K562 (cell line): ENCODE measurements at regions not wholly inside any gene's neighbourhood (a gene's known extent, or its start where the extent isn't known, plus 50 kb on each side); places are given as distances from the start of the nearest gene placed in this dataset.

Experiments
- ATAC-seq: fragments of 200-7000 bp; cut with Tn5 transposase; 3 replicates; pipeline ENCODE4 v1.9.1; 2020; ENCODE audit warnings: moderate library complexity
- BruUV-seq: library from RNA; stranded (reverse); fragments of 400-500 nt; replicated peaks from 2 replicates; lab custom pipeline; 2021; lab: Mats Ljungman, UMichigan
- CTCF ChIA-PET: fragments of 300-600 bp; formaldehyde crosslinking; extraction: SDS; loops from one replicate; lab custom pipeline; 2021; ENCODE audit warnings: low intra/inter-chr PET ratio; lab: Yijun Ruan, JAX
- POLR2A ChIA-PET: fragments of 300-600, 350-650 bp; sonication (Branson Sonifier 250); formaldehyde crosslinking; extraction: SDS; loops from one replicate; lab custom pipeline; 2021; ENCODE audit warnings: antibody characterized with exemption, inconsistent platforms; lab: Yijun Ruan, JAX
- DNase-seq, 4 experiments: peaks; one replicate each; pipeline versions ENCODE4 v3.0.0 to v3.0.0-alpha.2; 2011 to 2018; ENCODE audit warnings: low spot score in 3 of 4, mixed read lengths in 3 of 4; ENCODE audit errors: extremely low read depth in 1 of 4
- FAIRE-seq: peaks from 2 replicates; lab custom pipeline; 2011; peaks lifted over from hg19 to GRCh38; lab: Jason Lieb, UNC
- H2AFZ ChIP-seq: 2 replicates; pipeline ENCODE4 v1.6.0; 2011; ENCODE audit warnings: low read depth, low read length, control low read depth, inconsistent platforms
- H3K27ac ChIP-seq: fragments of 200-600 bp; 3 replicates; pipeline ENCODE4 v1.8.0; 2011; ENCODE audit warnings: low read depth, mild to moderate bottlenecking, control low read depth, inconsistent platforms, low read length, moderate library complexity, mixed read lengths; ENCODE audit errors: extremely low read depth
- H3K27me3 ChIP-seq, 2 experiments: fragments of 300-600 bp in 1 of 2; 2 replicates in 1 of 2; 3 replicates in 1 of 2; pipeline versions ENCODE4 v1.6.0 to v1.8.0; 2011; ENCODE audit warnings: inconsistent platforms in 2 of 2, low read length in 2 of 2, mild to moderate bottlenecking in 1 of 2, mixed read lengths in 1 of 2, moderate library complexity in 1 of 2; ENCODE audit not compliant: control insufficient read depth in 2 of 2, insufficient read depth in 2 of 2
- H3K36me3 ChIP-seq: fragments of 300-600 bp; 3 replicates; pipeline ENCODE4 v1.8.0; 2011; ENCODE audit warnings: mild to moderate bottlenecking, low read length, inconsistent platforms; ENCODE audit not compliant: control insufficient read depth, insufficient read depth
- H3K4me1 ChIP-seq, 2 experiments: fragments of 200-600 bp in 1 of 2; replicated peaks in 1 of 2; 2 replicates in 1 of 2; 3 replicates in 1 of 2; pipeline versions ENCODE4 v1.5.1 to v1.8.0; 2011; ENCODE audit warnings: inconsistent platforms in 2 of 2, low read length in 2 of 2, mild to moderate bottlenecking in 1 of 2, mixed read lengths in 1 of 2, moderate library complexity in 1 of 2; ENCODE audit not compliant: control insufficient read depth in 2 of 2, insufficient read depth in 2 of 2
- H3K4me2 ChIP-seq: 2 replicates; pipeline ENCODE4 v1.6.1; 2011; ENCODE audit warnings: low read length, control low read depth, inconsistent platforms, mixed read lengths; ENCODE audit not compliant: insufficient read depth
- H3K4me3 ChIP-seq: fragments of 200-600 bp; sonication (generic), shearing (Covaris generic); 2 replicates; pipeline ENCODE4 v1.5.1; 2016; ENCODE audit warnings: control low read depth, inconsistent platforms
- H3K79me2 ChIP-seq: fragments of 200-600 bp; 3 replicates; pipeline ENCODE4 v1.8.0; 2011; ENCODE audit warnings: low read length, inconsistent platforms; ENCODE audit not compliant: control insufficient read depth, insufficient read depth
- H3K9ac ChIP-seq, 2 experiments: 2 replicates each; pipeline versions ENCODE4 v1.6.0 to v1.6.1; 2011; ENCODE audit warnings: low read depth in 2 of 2, low read length in 2 of 2, control low read depth in 1 of 2, inconsistent platforms in 1 of 2, mild to moderate bottlenecking in 1 of 2, mixed read lengths in 1 of 2; ENCODE audit not compliant: insufficient read depth in 1 of 2
- H3K9me1 ChIP-seq: one replicate; pipeline ENCODE4 v1.6.0; 2011; ENCODE audit warnings: inconsistent platforms, mild to moderate bottlenecking, low read length, moderate library complexity; ENCODE audit not compliant: control insufficient read depth, insufficient read depth
- H3K9me3 ChIP-seq: replicated peaks from 2 replicates; pipeline ENCODE4 v1.5.1; 2011; ENCODE audit warnings: low read depth, low read length, inconsistent platforms; ENCODE audit not compliant: control insufficient read depth, insufficient read depth
- H4K20me1 ChIP-seq: replicated peaks from 2 replicates; pipeline ENCODE4 v1.6.1; 2011; ENCODE audit warnings: low read length, inconsistent platforms, mixed read lengths; ENCODE audit not compliant: control insufficient read depth, insufficient read depth
- CBX5 ChIP-seq: IDR thresholded peaks from 2 replicates; pipeline ENCODE4 v1.6.1; 2014; ENCODE audit warnings: low read depth, borderline replicate concordance
- GATAD2B ChIP-seq: fragments of 450-650 bp; IDR thresholded peaks from 2 replicates; pipeline ENCODE4 v1.6.1; 2017; ENCODE audit warnings: mild to moderate bottlenecking, borderline replicate concordance
- IFI16 ChIP-seq: fragments of 250-450 bp; sonication (Bioruptor Pico); IDR thresholded peaks from 2 replicates; pipeline ENCODE4 v2.1.2; 2022; ENCODE audit warnings: mild to moderate bottlenecking, inconsistent platforms
- MNT ChIP-seq, 2 experiments: fragments of 450-650 bp; conservative IDR thresholded peaks; 2 replicates each; pipeline ENCODE4 v1.6.1; 2017; ENCODE audit warnings: mild to moderate bottlenecking in 2 of 2, moderate library complexity in 2 of 2
- PHTF2 ChIP-seq: fragments of 250-450 bp; sonication (Bioruptor Pico); IDR thresholded peaks from 2 replicates; pipeline ENCODE4 v1.5.0; 2021; ENCODE audit warnings: mild to moderate bottlenecking
- RBM14 ChIP-seq: fragments of 200-400 bp; formaldehyde crosslinking; IDR thresholded peaks from 2 replicates; pipeline ENCODE4 v1.6.1; 2018; ENCODE audit warnings: low read depth, mild to moderate bottlenecking, low read length, moderate library complexity, borderline replicate concordance; ENCODE audit not compliant: insufficient read depth
- SIN3A ChIP-seq, 2 experiments: fragments of 150-350 bp in 1 of 2; IDR thresholded peaks; 2 replicates each; pipeline ENCODE4 v1.6.1; 2011 to 2016; ENCODE audit warnings: borderline replicate concordance in 2 of 2, low read depth in 2 of 2, low read length in 2 of 2, mild to moderate bottlenecking in 2 of 2, moderate library complexity in 2 of 2; ENCODE audit not compliant: control insufficient read depth in 1 of 2
- TAF1 ChIP-seq: IDR thresholded peaks from 2 replicates; pipeline ENCODE4 v1.6.1; 2011; ENCODE audit warnings: mild to moderate bottlenecking, low read length, moderate library complexity; ENCODE audit not compliant: insufficient read depth, control insufficient read depth, severe bottlenecking; ENCODE audit errors: extremely low read depth
- ZNF282 ChIP-seq: sonication (generic); formaldehyde crosslinking; IDR thresholded peaks from 2 replicates; pipeline ENCODE4 v1.8.1; 2023; ENCODE audit warnings: missing genetic modification reagents
- ZNF41 ChIP-seq: fragments of 250-450 bp; sonication (Bioruptor Pico); conservative IDR thresholded peaks from 2 replicates; pipeline ENCODE4 v1.4.0; 2020; ENCODE audit warnings: mild to moderate bottlenecking
- in situ Hi-C: fragments of 300-500 bp; cut with MboI; formaldehyde crosslinking; loops from 4 replicates; pipeline ENCODE4 v1.15.0; 2018; ENCODE audit warnings: inconsistent platforms, mixed read lengths
- intact Hi-C: fragments of 100-400 bp; cut with micrococcal nuclease; formaldehyde crosslinking; loops from 2 replicates; pipeline ENCODE4 v1.14.2; 2022

GRCh38 chr12:84016956-84017355, 895.6 kb downstream of the SLC6A15 start:
- Histone ChIP-seq H3K4me2 (no peak overlapping the region), H4K20me1 (no peaks in the 10 kb centered on the region), H3K36me3 (no peaks in the 10 kb centered on the region), H3K79me2 (no peaks in the 10 kb centered on the region), H3K4me3 (no peak overlapping the region), H3K9me3 (no peaks in the 10 kb centered on the region; the same call in 1 of the 2 replicates), H3K27ac (no peak overlapping the region), H3K4me1 (no peaks in the 10 kb centered on the region), H3K27me3 (no peaks in the 10 kb centered on the region), H3K9me1 (no peaks in the 10 kb centered on the region), H3K9ac (no peak overlapping the region), H2AFZ (no peak overlapping the region)
- ATAC-seq (no peak), FAIRE-seq (no peak), DNase-seq (no peak)
- in situ Hi-C loops, result no loop called here
- ChIA-PET POLR2A (no interaction called here), CTCF (no interaction called here)
- intact Hi-C loops, result no loop called here
- no peak for TF ChIP-seq RBM14
- TF ChIP-seq TAF1, result no peak
- no peak for TF ChIP-seq ZNF41 (CRISPR knock-in tag)
- no peak for TF ChIP-seq MNT (conservative IDR thresholded peaks at IDR 0.05)
- TF ChIP-seq GATAD2B, result no peak
- TF ChIP-seq ZNF282 (CRISPR knock-in tag), result no peak
- TF ChIP-seq CBX5, result no peak
- no peak for TF ChIP-seq IFI16
- TF ChIP-seq PHTF2 (CRISPR knock-in tag), result no peak
- TF ChIP-seq SIN3A (IDR thresholded peaks at IDR 0.05; ENCODE audit: borderline replicate concordance in 2 of 2, control insufficient read depth in 1 of 2, low read depth in 2 of 2, low read length in 2 of 2), result no peak
- BruUV-seq, result no TSS peak
